A549 (cell line): ENCODE measurements at regions not wholly inside any gene's neighbourhood (a gene's known extent, or its start where the extent isn't known, plus 50 kb on each side); places are given as distances from the start of the nearest gene placed in this dataset.
A peak's percentile ranks its signal among the peaks of the same experiment; 100 is the strongest.

Experiments
- ATAC-seq, 2 experiments: fragments of 200-7000 bp in 1 of 2; fragments of >200 bp in 1 of 2; cut with Nextera tagmentation in 1 of 2; cut with Tn5 transposase in 1 of 2; 3 replicates each; pipeline versions ENCODE4 v1.8.0 to v1.9.1; 2018 to 2020; ENCODE audit warnings: mild to moderate bottlenecking in 1 of 2, moderate library complexity in 1 of 2
- CTCF ChIA-PET: fragments of 300-600 bp; sonication (Branson Sonifier 250); formaldehyde crosslinking; extraction: SDS; loops from one replicate; lab custom pipeline; 2021; ENCODE audit warnings: antibody characterized with exemption, inconsistent platforms; lab: Yijun Ruan, JAX
- POLR2A ChIA-PET: fragments of 350-600 bp; formaldehyde crosslinking; extraction: SDS; loops from one replicate; lab custom pipeline; 2021; ENCODE audit warnings: antibody characterized with exemption, inconsistent platforms; lab: Yijun Ruan, JAX
- DNase-seq, 2 experiments: peaks; one replicate each; pipeline versions ENCODE4 v3.0.0 to v3.0.0-alpha.2; 2011 to 2016; ENCODE audit warnings: low read depth in 1 of 2, low spot score in 1 of 2
- FAIRE-seq: peaks from 2 replicates; lab custom pipeline; 2011; peaks lifted over from hg19 to GRCh38; lab: Jason Lieb, UNC
- H3K27ac ChIP-seq, 2 experiments: fragments of >200 bp; sonication (Bioruptor Twin); formaldehyde crosslinking; 3 replicates each; pipeline ENCODE4 v1.5.1; 2016 to 2017
- H3K4me1 ChIP-seq: fragments of >200 bp; sonication (Bioruptor Twin); formaldehyde crosslinking; 3 replicates; pipeline ENCODE4 v1.6.1; 2016
- H3K4me2 ChIP-seq: fragments of >200 bp; sonication (Bioruptor Twin); formaldehyde crosslinking; 3 replicates; pipeline ENCODE4 v1.6.1; 2016
- H3K4me3 ChIP-seq: fragments of >200 bp; sonication (Bioruptor Twin); formaldehyde crosslinking; 3 replicates; pipeline ENCODE4 v1.5.1; 2016
- H3K9me3 ChIP-seq: fragments of >200 bp; sonication (Bioruptor Twin); formaldehyde crosslinking; 3 replicates; pipeline ENCODE4 v1.6.1; 2016
- CBX8 ChIP-seq: fragments of 200-600 bp; sonication (generic); IDR thresholded peaks from 2 replicates; pipeline ENCODE4 v1.6.1; 2016
- CEBPB ChIP-seq, 2 experiments: fragments of >200 bp in 1 of 2; sonication (Bioruptor Twin) in 1 of 2; formaldehyde crosslinking in 1 of 2; IDR thresholded peaks; 2 replicates each; pipeline ENCODE4 v1.6.1; 2012 to 2016
- CHD2 ChIP-seq: fragments of 150-350 bp; IDR thresholded peaks from 2 replicates; pipeline ENCODE4 v1.6.1; 2014; ENCODE audit warnings: low read length; ENCODE audit not compliant: partially characterized antibody
- CHD4 ChIP-seq: fragments of 200-600 bp; sonication (generic); IDR thresholded peaks from 2 replicates; pipeline ENCODE4 v1.6.1; 2016; ENCODE audit warnings: antibody characterized with exemption, mild to moderate bottlenecking, borderline replicate concordance
- EHF ChIP-seq: fragments of 250-450 bp; sonication (Bioruptor Pico); IDR thresholded peaks from 2 replicates; pipeline ENCODE4 v1.5.0; 2020; ENCODE audit warnings: mild to moderate bottlenecking
- EHMT2 ChIP-seq: fragments of 200-600 bp; sonication (generic); IDR thresholded peaks from 2 replicates; pipeline ENCODE4 v1.6.1; 2016; ENCODE audit warnings: antibody characterized with exemption, low read depth, mild to moderate bottlenecking, moderate library complexity
- EP300 ChIP-seq, 2 experiments: fragments of >200 bp; sonication (Bioruptor Twin); formaldehyde crosslinking; IDR thresholded peaks; 2 replicates in 1 of 2; 3 replicates in 1 of 2; pipeline ENCODE4 v1.6.1; 2016 to 2017
- FOSB ChIP-seq: fragments of 250-450 bp; sonication (Bioruptor Pico); IDR thresholded peaks from 2 replicates; pipeline ENCODE4 v1.5.0; 2020; ENCODE audit warnings: mild to moderate bottlenecking, moderate library complexity
- FOXS1 ChIP-seq: fragments of 250-450 bp; sonication (Bioruptor Pico); IDR thresholded peaks from 2 replicates; pipeline ENCODE4 v1.5.0; 2020; ENCODE audit warnings: mild to moderate bottlenecking, moderate library complexity
- HOXA7 ChIP-seq: fragments of 250-450 bp; sonication (Bioruptor Pico); IDR thresholded peaks from 2 replicates; pipeline ENCODE4 v1.5.0; 2020; ENCODE audit warnings: mild to moderate bottlenecking, moderate library complexity
- HOXB5 ChIP-seq: fragments of 250-450 bp; sonication (Bioruptor Pico); IDR thresholded peaks from 2 replicates; pipeline ENCODE4 v1.5.0; 2020; ENCODE audit warnings: mild to moderate bottlenecking, moderate library complexity
- JUNB ChIP-seq: fragments of >200 bp; sonication (Bioruptor Twin); formaldehyde crosslinking; IDR thresholded peaks from 2 replicates; pipeline ENCODE4 v1.6.1; 2016
- KDM1A ChIP-seq: fragments of 200-600 bp; sonication (generic); IDR thresholded peaks from 2 replicates; pipeline ENCODE4 v1.6.1; 2016; ENCODE audit warnings: low read depth, mild to moderate bottlenecking
- MAZ ChIP-seq: fragments of 150-350 bp; IDR thresholded peaks from 2 replicates; pipeline ENCODE4 v1.6.1; 2014; ENCODE audit warnings: antibody characterized with exemption, low read depth, low read length, borderline replicate concordance
- MYC ChIP-seq: IDR thresholded peaks from 2 replicates; pipeline ENCODE4 v1.6.1; 2012; ENCODE audit warnings: mild to moderate bottlenecking, inconsistent platforms, low read length, improper control_type of control experiment, borderline replicate concordance
- NFE2L2 ChIP-seq: fragments of 150-350 bp; conservative IDR thresholded peaks from 2 replicates; pipeline ENCODE4 v1.6.1; 2014; ENCODE audit warnings: low read length
- NR3C1 ChIP-seq: fragments of >200 bp; sonication (Bioruptor Twin); formaldehyde crosslinking; IDR thresholded peaks from 3 replicates; pipeline ENCODE4 v1.6.1; 2017
- RARB ChIP-seq: fragments of 250-450 bp; sonication (Bioruptor Pico); IDR thresholded peaks from 2 replicates; pipeline ENCODE4 v1.8.0; 2021; ENCODE audit warnings: mild to moderate bottlenecking, moderate library complexity
- RNF2 ChIP-seq: fragments of 200-600 bp; sonication (generic); IDR thresholded peaks from 2 replicates; pipeline ENCODE4 v1.6.1; 2016; ENCODE audit warnings: low read depth, mild to moderate bottlenecking, antibody characterized with exemption, moderate library complexity, borderline replicate concordance
- TP53 ChIP-seq: fragments of 250-450 bp; sonication (Bioruptor Pico); IDR thresholded peaks from 2 replicates; pipeline ENCODE4 v1.5.0; 2021; ENCODE audit warnings: mild to moderate bottlenecking, moderate library complexity
- ZNF302 ChIP-seq: fragments of 250-450 bp; sonication (Bioruptor Pico); IDR thresholded peaks from 2 replicates; pipeline ENCODE4 v1.9.0; 2021; ENCODE audit warnings: inconsistent platforms, mild to moderate bottlenecking, moderate library complexity
- TF ChIP-seq, protein P1 (sequence below): IDR thresholded peaks from 2 replicates; pipeline ENCODE4 v1.6.1; 2012
- TF ChIP-seq, protein P2 (sequence below): fragments of 250-450 bp; sonication (Bioruptor Pico); IDR thresholded peaks from 2 replicates; pipeline ENCODE4 v1.5.0; 2020; ENCODE audit warnings: low read depth, mild to moderate bottlenecking, moderate library complexity
- TF ChIP-seq, protein P3 (sequence below): IDR thresholded peaks from 2 replicates; pipeline ENCODE4 v1.6.1; 2012; ENCODE audit warnings: low read depth, borderline replicate concordance
- TF ChIP-seq, protein P4 (sequence below): fragments of 250-450 bp; sonication (Bioruptor Pico); IDR thresholded peaks from 2 replicates; pipeline ENCODE4 v1.5.0; 2021; ENCODE audit warnings: mild to moderate bottlenecking, moderate library complexity, borderline replicate concordance
- TF ChIP-seq, protein P5 (sequence below): fragments of 200-600 bp; sonication (generic); IDR thresholded peaks from 2 replicates; pipeline ENCODE4 v1.6.1; 2016; ENCODE audit warnings: antibody characterized with exemption, mild to moderate bottlenecking, moderate library complexity

DNA sequence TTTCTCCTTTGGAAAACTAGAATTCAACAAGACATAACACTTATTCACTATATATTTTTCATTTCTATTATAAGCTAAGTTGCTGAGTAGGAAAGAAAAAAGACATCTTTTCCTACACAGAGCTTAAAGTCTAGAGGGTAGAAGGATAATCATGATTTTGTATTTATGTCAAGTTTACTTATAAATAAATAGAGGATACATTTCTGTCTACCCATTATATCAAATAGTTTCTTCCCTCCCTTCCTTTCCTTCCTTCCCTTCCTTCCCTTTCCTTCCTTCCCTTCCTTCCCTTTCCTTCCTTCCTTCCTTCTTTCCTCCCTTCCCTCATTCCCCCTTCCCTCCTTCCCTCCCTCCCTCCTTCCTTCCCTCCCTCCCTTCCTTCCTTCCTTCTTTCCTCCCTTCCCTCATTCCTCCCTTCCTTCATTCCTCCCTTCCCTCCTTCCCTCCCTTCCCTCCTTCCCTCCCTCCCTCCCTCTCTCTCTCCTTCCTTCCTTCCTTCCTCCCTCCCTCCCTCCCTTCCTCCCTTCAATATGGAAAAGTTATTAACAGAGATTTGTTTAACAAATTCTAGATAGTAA, 308.4 kb upstream of the COL3A1 start:
- Histone ChIP-seq H3K4me1 (peaks cover 24% of the 10 kb centered on the region), H3K4me3 (no peak overlapping the region), H3K9me3 (0 out of 3 replicates have a peak, but pooled peaks cover 2% of the 10 kb centered on the region), H3K4me2 (peak overlapping the region; percentile 36; the same call in 1 of the 3 replicates), H3K27ac (peak overlapping the region in 1 of 2 experiments; percentile 66; a peak in 3 of 6 replicates)
- DNase-seq (no peak), ATAC-seq (no peak), FAIRE-seq (no peak)
- ChIA-PET CTCF (no interaction called here), POLR2A (no interaction called here)
- TF ChIP-seq CEBPB (IDR thresholded peaks at IDR 0.05) (no peak), RNF2 (no peak), FOXS1 (CRISPR knock-in tag) (no peak), HOXA7 (CRISPR knock-in tag) (no peak), MAZ (no peak), JUNB (no peak), RARB (CRISPR knock-in tag) (no peak), TP53 (CRISPR knock-in tag) (no peak), HOXB5 (CRISPR knock-in tag) (no peak), FOSB (CRISPR knock-in tag) (no peak), NFE2L2 (no peak), MYC (no peak), CHD2 (no peak)

DNA sequence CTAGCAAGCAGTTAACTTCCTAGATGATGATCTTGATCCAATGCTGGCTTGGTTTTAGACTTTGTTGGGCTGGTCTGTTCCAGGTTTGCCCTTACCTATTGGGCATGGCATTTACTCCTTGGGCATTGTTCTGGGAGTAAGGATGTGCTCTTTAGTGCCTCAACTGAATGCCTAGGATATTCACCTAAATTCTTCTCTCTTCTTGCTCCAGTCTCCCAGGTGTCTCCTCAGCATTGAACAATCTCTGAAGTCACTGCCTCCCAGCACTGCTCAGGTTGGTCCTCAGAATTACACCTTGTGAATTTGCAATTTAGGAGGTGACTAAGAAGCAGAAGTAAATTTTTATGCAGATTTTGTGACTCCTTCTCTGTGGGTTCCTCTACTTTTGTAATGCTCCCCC, 307.7 kb upstream of the COL3A1 start:
- DNase-seq: no peak
- TF ChIP-seq EHMT2: no peak
- no peak for TF ChIP-seq CEBPB (IDR thresholded peaks at IDR 0.05)
- TF ChIP-seq, protein P1, sequence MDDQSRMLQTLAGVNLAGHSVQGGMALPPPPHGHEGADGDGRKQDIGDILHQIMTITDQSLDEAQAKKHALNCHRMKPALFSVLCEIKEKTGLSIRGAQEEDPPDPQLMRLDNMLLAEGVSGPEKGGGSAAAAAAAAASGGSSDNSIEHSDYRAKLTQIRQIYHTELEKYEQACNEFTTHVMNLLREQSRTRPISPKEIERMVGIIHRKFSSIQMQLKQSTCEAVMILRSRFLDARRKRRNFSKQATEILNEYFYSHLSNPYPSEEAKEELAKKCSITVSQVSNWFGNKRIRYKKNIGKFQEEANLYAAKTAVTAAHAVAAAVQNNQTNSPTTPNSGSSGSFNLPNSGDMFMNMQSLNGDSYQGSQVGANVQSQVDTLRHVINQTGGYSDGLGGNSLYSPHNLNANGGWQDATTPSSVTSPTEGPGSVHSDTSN: no peak
- no peak for TF ChIP-seq ZNF302 (CRISPR knock-in tag)
- no peak for TF ChIP-seq TP53 (CRISPR knock-in tag)
- TF ChIP-seq JUNB: no peak
- no peak for TF ChIP-seq CBX8
- TF ChIP-seq KDM1A: no peak
- no peak for TF ChIP-seq EHF
- TF ChIP-seq, protein P2, sequence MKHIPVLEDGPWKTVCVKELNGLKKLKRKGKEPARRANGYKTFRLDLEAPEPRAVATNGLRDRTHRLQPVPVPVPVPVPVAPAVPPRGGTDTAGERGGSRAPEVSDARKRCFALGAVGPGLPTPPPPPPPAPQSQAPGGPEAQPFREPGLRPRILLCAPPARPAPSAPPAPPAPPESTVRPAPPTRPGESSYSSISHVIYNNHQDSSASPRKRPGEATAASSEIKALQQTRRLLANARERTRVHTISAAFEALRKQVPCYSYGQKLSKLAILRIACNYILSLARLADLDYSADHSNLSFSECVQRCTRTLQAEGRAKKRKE (CRISPR knock-in tag): no peak
- no peak for TF ChIP-seq CHD4
- TF ChIP-seq EP300 (IDR thresholded peaks at IDR 0.05): no peak
- TF ChIP-seq, protein P3, sequence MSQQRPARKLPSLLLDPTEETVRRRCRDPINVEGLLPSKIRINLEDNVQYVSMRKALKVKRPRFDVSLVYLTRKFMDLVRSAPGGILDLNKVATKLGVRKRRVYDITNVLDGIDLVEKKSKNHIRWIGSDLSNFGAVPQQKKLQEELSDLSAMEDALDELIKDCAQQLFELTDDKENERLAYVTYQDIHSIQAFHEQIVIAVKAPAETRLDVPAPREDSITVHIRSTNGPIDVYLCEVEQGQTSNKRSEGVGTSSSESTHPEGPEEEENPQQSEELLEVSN: no peak
- TF ChIP-seq NR3C1: no peak
- no peak for TF ChIP-seq RNF2
- TF ChIP-seq, protein P4, sequence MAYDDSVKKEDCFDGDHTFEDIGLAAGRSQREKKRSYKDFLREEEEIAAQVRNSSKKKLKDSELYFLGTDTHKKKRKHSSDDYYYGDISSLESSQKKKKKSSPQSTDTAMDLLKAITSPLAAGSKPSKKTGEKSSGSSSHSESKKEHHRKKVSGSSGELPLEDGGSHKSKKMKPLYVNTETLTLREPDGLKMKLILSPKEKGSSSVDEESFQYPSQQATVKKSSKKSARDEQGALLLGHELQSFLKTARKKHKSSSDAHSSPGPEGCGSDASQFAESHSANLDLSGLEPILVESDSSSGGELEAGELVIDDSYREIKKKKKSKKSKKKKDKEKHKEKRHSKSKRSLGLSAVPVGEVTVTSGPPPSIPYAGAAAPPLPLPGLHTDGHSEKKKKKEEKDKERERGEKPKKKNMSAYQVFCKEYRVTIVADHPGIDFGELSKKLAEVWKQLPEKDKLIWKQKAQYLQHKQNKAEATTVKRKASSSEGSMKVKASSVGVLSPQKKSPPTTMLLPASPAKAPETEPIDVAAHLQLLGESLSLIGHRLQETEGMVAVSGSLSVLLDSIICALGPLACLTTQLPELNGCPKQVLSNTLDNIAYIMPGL: no peak
- TF ChIP-seq, protein P5, sequence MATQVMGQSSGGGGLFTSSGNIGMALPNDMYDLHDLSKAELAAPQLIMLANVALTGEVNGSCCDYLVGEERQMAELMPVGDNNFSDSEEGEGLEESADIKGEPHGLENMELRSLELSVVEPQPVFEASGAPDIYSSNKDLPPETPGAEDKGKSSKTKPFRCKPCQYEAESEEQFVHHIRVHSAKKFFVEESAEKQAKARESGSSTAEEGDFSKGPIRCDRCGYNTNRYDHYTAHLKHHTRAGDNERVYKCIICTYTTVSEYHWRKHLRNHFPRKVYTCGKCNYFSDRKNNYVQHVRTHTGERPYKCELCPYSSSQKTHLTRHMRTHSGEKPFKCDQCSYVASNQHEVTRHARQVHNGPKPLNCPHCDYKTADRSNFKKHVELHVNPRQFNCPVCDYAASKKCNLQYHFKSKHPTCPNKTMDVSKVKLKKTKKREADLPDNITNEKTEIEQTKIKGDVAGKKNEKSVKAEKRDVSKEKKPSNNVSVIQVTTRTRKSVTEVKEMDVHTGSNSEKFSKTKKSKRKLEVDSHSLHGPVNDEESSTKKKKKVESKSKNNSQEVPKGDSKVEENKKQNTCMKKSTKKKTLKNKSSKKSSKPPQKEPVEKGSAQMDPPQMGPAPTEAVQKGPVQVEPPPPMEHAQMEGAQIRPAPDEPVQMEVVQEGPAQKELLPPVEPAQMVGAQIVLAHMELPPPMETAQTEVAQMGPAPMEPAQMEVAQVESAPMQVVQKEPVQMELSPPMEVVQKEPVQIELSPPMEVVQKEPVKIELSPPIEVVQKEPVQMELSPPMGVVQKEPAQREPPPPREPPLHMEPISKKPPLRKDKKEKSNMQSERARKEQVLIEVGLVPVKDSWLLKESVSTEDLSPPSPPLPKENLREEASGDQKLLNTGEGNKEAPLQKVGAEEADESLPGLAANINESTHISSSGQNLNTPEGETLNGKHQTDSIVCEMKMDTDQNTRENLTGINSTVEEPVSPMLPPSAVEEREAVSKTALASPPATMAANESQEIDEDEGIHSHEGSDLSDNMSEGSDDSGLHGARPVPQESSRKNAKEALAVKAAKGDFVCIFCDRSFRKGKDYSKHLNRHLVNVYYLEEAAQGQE: no peak

More for the DNA sequence above, 307.7 kb upstream of the COL3A1 start:
- Histone ChIP-seq H3K4me1 (peaks cover 24% of the 10 kb centered on the region), H3K4me3 (no peak overlapping the region), H3K4me2 (no peak overlapping the region), H3K27ac (peak overlapping the region in 1 of 2 experiments; percentile 49; a peak in 2 of 6 replicates), H3K9me3 (0 out of 3 replicates have a peak, but pooled peaks cover 2% of the 10 kb centered on the region)
- ChIA-PET POLR2A (no interaction called here), CTCF (no interaction called here)
- no peak for FAIRE-seq
- no peak for ATAC-seq
